ENCODE measurements at regions not wholly inside any gene's neighbourhood (a gene's known extent, or its start where the extent isn't known, plus 50 kb on each side); places are given as distances from the start of the nearest gene placed in this dataset.

- TF ChIP-seq, protein P1, sequence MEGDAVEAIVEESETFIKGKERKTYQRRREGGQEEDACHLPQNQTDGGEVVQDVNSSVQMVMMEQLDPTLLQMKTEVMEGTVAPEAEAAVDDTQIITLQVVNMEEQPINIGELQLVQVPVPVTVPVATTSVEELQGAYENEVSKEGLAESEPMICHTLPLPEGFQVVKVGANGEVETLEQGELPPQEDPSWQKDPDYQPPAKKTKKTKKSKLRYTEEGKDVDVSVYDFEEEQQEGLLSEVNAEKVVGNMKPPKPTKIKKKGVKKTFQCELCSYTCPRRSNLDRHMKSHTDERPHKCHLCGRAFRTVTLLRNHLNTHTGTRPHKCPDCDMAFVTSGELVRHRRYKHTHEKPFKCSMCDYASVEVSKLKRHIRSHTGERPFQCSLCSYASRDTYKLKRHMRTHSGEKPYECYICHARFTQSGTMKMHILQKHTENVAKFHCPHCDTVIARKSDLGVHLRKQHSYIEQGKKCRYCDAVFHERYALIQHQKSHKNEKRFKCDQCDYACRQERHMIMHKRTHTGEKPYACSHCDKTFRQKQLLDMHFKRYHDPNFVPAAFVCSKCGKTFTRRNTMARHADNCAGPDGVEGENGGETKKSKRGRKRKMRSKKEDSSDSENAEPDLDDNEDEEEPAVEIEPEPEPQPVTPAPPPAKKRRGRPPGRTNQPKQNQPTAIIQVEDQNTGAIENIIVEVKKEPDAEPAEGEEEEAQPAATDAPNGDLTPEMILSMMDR (IDR thresholded peaks at IDR 0.05), result no peak
- TF ChIP-seq POLR2AphosphoS5 (IDR thresholded peaks at IDR 0.05), result no peak
- no peak for TF ChIP-seq POLR2A (IDR thresholded peaks at IDR 0.05)
- no peak for TF ChIP-seq EP300 (IDR thresholded peaks at IDR 0.05)
These were observed 125.7 kb upstream of the MTHFD1L start for GRCh38 chr6:150739711-150740349.

Measured in stomach (tissue), 4 donors.